ENCODE measurements at regions not wholly inside any gene's neighbourhood (a gene's known extent, or its start where the extent isn't known, plus 50 kb on each side); places are given as distances from the start of the nearest gene placed in this dataset.

DNA sequence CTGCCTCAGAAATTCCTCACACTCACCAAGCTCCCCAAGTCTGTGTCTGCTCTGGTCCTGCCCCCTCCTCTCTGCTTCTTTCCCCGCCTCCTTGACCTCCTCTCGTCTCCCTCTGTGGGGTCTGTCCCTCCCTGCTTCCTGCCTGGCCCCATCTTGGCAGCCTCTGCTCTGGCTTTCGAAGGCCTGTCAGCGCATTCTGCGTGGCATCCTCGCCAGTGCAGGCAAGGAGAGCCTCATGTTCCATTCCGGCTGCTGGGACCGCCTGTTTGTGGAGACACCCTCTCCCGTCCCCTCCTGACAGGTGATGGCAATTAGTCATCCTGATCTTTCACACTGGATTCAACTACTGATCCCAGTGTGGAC, 51.7 kb upstream of the COL13A1 start:
- Histone ChIP-seq H3K27me3 (replicated peaks in 1 of 2; ENCODE audit: control insufficient read depth in 2 of 2, extremely low read depth in 1 of 2, insufficient read depth in 2 of 2, low read length in 1 of 2) (peaks cover 0 to 34% of the 10 kb centered on the region in 2 experiments), H3K4me3 (ENCODE audit: control insufficient read depth in 1 of 2, extremely low read depth in 1 of 2, low read length in 1 of 2) (no peak overlapping the region), H3K4me1 (ENCODE audit: control insufficient read depth in 1 of 2, extremely low read depth in 1 of 2, insufficient read depth in 2 of 2, low read length in 2 of 2) (no peaks in the 10 kb centered on the region), H3K27ac (ENCODE audit: low read length) (no peak overlapping the region), H3K9me3 (no peaks in the 10 kb centered on the region), H3K36me3 (ENCODE audit: control insufficient read depth in 2 of 2, extremely low read depth in 1 of 2, insufficient read depth in 1 of 2, low read length in 1 of 2) (no peaks in the 10 kb centered on the region)
- POLR2A ChIA-PET = no interaction called here
- H3K27me3 Mint-ChIP-seq = peaks cover 10 to 32% of the 10 kb centered on the region in 2 donors
- no peaks in the 10 kb centered on the region for H3K4me1 Mint-ChIP-seq
- DNase-seq = no peak
- no peak overlapping the region for H3K4me3 Mint-ChIP-seq
- no peak overlapping the region for H3K27ac Mint-ChIP-seq
- no peaks in the 10 kb centered on the region for H3K36me3 Mint-ChIP-seq
- CTCF ChIA-PET = no interaction called here
- ATAC-seq (replicated peaks in 1 of 4) = no peak
- peaks cover 0 to 5% (median 0%) of the 10 kb centered on the region in 3 donors for H3K9me3 Mint-ChIP-seq
- WGBS (ENCODE audit: insufficient coverage) = 86% methylated on average over 9 of the region's 9 CpGs

DNA sequence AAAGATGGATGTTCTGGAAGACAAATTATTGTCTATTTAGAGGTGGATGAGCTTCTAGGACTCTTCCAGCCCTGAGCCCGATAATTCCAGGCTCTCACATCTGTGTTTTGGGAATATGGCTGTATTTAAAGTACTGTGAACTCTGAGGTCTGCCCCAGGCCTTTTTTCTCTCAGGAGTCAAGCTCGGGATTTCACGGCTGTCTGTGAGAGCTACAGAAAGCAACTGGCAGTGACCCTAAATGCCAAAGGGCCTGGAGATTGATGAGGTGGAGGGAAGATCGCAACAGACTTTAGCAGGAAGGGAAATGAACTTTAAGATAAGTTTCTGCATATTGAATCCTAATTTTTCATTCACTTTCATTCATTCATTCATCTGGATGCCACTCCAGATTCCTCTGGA, 51.0 kb upstream of the COL13A1 start:
- POLR2A ChIA-PET = no interaction called here
- H3K27me3 Mint-ChIP-seq = peaks cover 10 to 32% of the 10 kb centered on the region in 2 donors
- Histone ChIP-seq H3K36me3 (ENCODE audit: control insufficient read depth in 2 of 2, extremely low read depth in 1 of 2, insufficient read depth in 1 of 2, low read length in 1 of 2) (no peaks in the 10 kb centered on the region), H3K27me3 (replicated peaks in 1 of 2; ENCODE audit: control insufficient read depth in 2 of 2, extremely low read depth in 1 of 2, insufficient read depth in 2 of 2, low read length in 1 of 2) (peaks cover 0 to 34% of the 10 kb centered on the region in 2 experiments), H3K4me3 (ENCODE audit: control insufficient read depth in 1 of 2, extremely low read depth in 1 of 2, low read length in 1 of 2) (no peak overlapping the region), H3K27ac (ENCODE audit: low read length) (no peak overlapping the region), H3K4me1 (ENCODE audit: control insufficient read depth in 1 of 2, extremely low read depth in 1 of 2, insufficient read depth in 2 of 2, low read length in 2 of 2) (no peaks in the 10 kb centered on the region), H3K9me3 (no peaks in the 10 kb centered on the region)
- no peak overlapping the region for H3K27ac Mint-ChIP-seq
- ATAC-seq (replicated peaks in 1 of 4) (no peak), DNase-seq (no peak)
- H3K36me3 Mint-ChIP-seq = no peaks in the 10 kb centered on the region
- 83% methylated on average over 1 of the region's 4 CpGs for WGBS (ENCODE audit: insufficient coverage)
- CTCF ChIA-PET = no interaction called here
- no peaks in the 10 kb centered on the region for H3K4me1 Mint-ChIP-seq
- H3K4me3 Mint-ChIP-seq = no peak overlapping the region
- H3K9me3 Mint-ChIP-seq = peaks cover 0 to 5% (median 0%) of the 10 kb centered on the region in 3 donors

DNA sequence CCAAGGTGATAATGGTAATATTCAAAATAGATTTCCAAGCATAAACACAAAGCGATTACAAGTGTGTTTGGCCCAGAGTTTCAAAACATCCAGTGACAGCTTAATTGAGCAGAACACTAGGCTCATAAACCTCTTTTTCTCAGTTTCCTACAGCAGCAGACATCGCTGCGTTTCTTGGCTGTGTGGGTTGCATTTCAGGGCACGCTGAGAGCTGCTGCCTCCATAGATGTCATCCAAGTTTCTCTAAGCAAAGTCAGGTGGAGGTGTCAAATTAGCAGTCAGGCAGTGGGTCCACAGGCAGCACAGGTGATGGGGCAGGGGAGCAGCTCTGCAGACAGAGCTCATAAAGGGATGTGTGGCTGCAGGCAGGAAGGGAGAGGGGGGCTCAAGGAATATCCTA, 50.5 kb upstream of the COL13A1 start:
- H3K9me3 Mint-ChIP-seq = peaks cover 0 to 5% (median 0%) of the 10 kb centered on the region in 3 donors
- CTCF ChIA-PET = no interaction called here
- POLR2A ChIA-PET = no interaction called here

More for the DNA sequence above, 50.5 kb upstream of the COL13A1 start:
- H3K4me3 Mint-ChIP-seq = no peak overlapping the region
- WGBS (ENCODE audit: insufficient coverage) = 53% methylated on average over 3 of the region's 4 CpGs
- no peak overlapping the region for H3K27ac Mint-ChIP-seq
- H3K27me3 Mint-ChIP-seq = peaks cover 7 to 29% of the 10 kb centered on the region in 2 donors
- ATAC-seq (replicated peaks in 1 of 4) (no peak), DNase-seq (no peak)
- no peaks in the 10 kb centered on the region for H3K4me1 Mint-ChIP-seq
- Histone ChIP-seq H3K9me3 (no peaks in the 10 kb centered on the region), H3K27me3 (replicated peaks in 1 of 2; ENCODE audit: control insufficient read depth in 2 of 2, extremely low read depth in 1 of 2, insufficient read depth in 2 of 2, low read length in 1 of 2) (peaks cover 0 to 34% of the 10 kb centered on the region in 2 experiments), H3K27ac (ENCODE audit: low read length) (no peak overlapping the region), H3K4me3 (ENCODE audit: control insufficient read depth in 1 of 2, extremely low read depth in 1 of 2, low read length in 1 of 2) (no peak overlapping the region), H3K4me1 (ENCODE audit: control insufficient read depth in 1 of 2, extremely low read depth in 1 of 2, insufficient read depth in 2 of 2, low read length in 2 of 2) (no peaks in the 10 kb centered on the region), H3K36me3 (ENCODE audit: control insufficient read depth in 2 of 2, extremely low read depth in 1 of 2, insufficient read depth in 1 of 2, low read length in 1 of 2) (no peaks in the 10 kb centered on the region)
- no peaks in the 10 kb centered on the region for H3K36me3 Mint-ChIP-seq
